AG04449 (cell line): ENCODE measurements at regions not wholly inside any gene's neighbourhood (a gene's known extent, or its start where the extent isn't known, plus 50 kb on each side); places are given as distances from the start of the nearest gene placed in this dataset.

ENCODE experiments used
- CTCF ChIA-PET: fragments of 350-600 bp; formaldehyde crosslinking; extraction: SDS; loops from one replicate; lab custom pipeline; 2021; ENCODE audit warnings: antibody characterized with exemption; lab: Yijun Ruan, JAX
- POLR2A ChIA-PET: fragments of 400-600, 350-600 bp; formaldehyde crosslinking; extraction: SDS; loops from one replicate; lab custom pipeline; 2020; ENCODE audit warnings: antibody characterized with exemption, inconsistent platforms; lab: Yijun Ruan, JAX
- DNase-seq: peaks from one replicate; pipeline ENCODE4 v3.0.0-alpha.2; 2010; ENCODE audit warnings: low read depth, low spot score
- H3K4me3 ChIP-seq: 2 replicates; pipeline ENCODE4 v1.5.1; 2011; ENCODE audit warnings: low read depth, mild to moderate bottlenecking, control low read depth, low read length
- TF ChIP-seq, protein P1 (sequence below): IDR thresholded peaks from one replicate; pipeline ENCODE4 v1.5.1; 2011; ENCODE audit warnings: mild to moderate bottlenecking, moderate library complexity, low read length, control low read depth, inconsistent platforms; ENCODE audit not compliant: insufficient read depth; ENCODE audit errors: missing control alignments

DNA sequence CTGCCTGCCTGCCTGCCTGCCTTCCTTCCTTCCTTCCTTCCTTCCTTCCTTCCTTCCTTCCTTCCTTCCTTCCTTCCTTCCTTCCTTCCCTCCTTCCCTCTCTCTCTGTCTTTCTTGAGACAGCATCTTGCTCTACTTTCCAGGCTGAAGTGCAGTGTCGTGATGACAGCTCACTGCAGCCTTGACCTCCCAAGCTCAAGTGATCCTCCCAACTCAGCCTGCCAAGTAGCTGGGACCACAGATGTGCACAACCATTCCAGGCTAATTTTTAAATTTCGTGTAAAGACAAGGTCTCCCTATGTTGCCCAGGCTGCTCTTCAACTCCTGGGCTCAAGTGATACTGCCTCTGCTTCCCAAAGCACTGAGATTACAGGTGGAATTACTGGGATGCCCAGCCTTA lies 328.2 kb upstream of the SORL1-AS1 start:
- no peak overlapping the region for H3K4me3 ChIP-seq
- TF ChIP-seq, protein P1, sequence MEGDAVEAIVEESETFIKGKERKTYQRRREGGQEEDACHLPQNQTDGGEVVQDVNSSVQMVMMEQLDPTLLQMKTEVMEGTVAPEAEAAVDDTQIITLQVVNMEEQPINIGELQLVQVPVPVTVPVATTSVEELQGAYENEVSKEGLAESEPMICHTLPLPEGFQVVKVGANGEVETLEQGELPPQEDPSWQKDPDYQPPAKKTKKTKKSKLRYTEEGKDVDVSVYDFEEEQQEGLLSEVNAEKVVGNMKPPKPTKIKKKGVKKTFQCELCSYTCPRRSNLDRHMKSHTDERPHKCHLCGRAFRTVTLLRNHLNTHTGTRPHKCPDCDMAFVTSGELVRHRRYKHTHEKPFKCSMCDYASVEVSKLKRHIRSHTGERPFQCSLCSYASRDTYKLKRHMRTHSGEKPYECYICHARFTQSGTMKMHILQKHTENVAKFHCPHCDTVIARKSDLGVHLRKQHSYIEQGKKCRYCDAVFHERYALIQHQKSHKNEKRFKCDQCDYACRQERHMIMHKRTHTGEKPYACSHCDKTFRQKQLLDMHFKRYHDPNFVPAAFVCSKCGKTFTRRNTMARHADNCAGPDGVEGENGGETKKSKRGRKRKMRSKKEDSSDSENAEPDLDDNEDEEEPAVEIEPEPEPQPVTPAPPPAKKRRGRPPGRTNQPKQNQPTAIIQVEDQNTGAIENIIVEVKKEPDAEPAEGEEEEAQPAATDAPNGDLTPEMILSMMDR, result no peak
- DNase-seq, result no peak
- POLR2A ChIA-PET, result no interaction called here
- CTCF ChIA-PET, result no interaction called here

DNA sequence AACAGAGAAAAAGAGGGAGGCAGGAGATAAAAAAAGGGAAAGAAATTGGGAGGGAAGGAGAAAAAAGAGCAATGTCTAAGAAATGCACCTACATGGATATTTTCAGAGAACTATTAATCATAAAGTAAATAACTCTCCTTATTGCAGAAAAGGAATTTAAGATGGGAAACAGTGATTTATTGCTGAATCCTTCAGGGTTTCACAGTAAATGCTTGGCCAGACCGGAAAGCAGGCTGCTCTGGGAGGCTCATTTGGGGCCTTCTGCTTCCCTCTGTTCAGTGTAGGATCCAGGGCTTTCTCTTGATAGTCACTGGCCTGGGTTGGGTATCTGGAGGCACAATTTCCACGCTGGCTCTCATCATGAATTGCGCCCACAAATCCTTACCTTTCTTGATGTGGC lies 324.3 kb upstream of the SORL1-AS1 start:
- DNase-seq, result no peak
- CTCF ChIA-PET, result interaction anchor here (0.5 to 1.0 kb wide), 3 partner anchors 22 to 936 kb away, joined by 3 read pairs; no protein-coding TSS in a partner anchor
- H3K4me3 ChIP-seq, result no peak overlapping the region
- POLR2A ChIA-PET, result no interaction called here
- TF ChIP-seq, protein P1, result no peak

DNA sequence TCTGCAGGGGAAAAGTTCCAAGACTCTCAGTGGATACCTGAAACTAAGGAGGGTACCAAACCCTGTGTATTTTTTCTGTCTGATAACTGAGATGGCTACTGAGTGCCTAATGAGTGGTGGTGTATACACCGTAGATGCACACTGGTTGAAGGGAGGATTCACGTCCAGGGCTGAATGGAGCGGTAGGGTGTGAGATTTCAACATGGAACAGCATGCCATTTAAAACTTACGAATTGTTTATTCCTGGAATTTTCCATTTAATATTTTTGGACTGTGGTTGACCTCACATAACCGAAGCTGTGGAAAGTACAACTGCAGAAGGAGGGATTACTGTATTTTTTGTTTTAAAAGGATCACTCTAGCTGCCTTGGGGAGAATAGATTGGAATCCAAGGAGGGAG lies 322.5 kb upstream of the SORL1-AS1 start:
- ChIA-PET POLR2A (no interaction called here), CTCF (interaction anchor here (1.1 kb wide), 1 partner anchor 11 kb away, joined by 3 read pairs; no protein-coding TSS in a partner anchor)
- no peak for DNase-seq
- TF ChIP-seq, protein P1, result no peak
- no peak overlapping the region for H3K4me3 ChIP-seq

GRCh38 chr11:121773076-121773475 lies 320.3 kb upstream of the SORL1-AS1 start:
- no peak for DNase-seq
- H3K4me3 ChIP-seq, result no peak overlapping the region
- CTCF ChIA-PET, result no interaction called here
- TF ChIP-seq, protein P1, result no peak
- POLR2A ChIA-PET, result no interaction called here

DNA sequence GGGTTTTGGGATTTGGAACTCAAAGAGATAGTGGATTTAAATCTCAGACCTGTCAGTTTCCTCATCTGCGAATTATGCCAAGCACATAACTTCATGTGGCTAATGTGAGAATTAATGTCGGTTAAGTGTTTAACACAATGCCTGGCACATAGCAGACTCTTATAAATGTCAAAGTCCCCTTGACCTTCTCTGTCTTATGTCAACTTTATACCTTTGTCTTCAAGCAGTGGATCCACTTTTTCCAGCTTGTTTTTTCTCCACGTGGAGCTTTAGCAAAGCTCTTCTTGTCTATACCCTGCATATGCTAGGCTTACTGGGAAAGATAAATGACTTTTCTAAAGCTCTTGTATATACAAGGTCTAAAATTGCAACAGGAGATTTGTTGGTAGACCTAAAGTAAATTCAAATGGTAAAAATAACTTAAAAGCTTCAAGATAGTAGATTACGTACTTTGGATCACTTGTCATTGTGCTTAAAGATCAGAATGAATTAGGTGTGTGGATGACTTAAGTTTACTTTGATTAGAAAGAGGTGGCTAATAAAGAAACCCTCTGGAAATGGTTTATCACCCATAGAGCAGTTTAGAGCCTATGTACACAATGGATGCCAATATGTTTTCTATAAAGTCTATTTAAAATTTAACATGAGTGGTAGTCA lies 318.3 kb upstream of the SORL1-AS1 start:
- TF ChIP-seq, protein P1, result no peak
- CTCF ChIA-PET, result no interaction called here
- POLR2A ChIA-PET, result no interaction called here
- no peak overlapping the region for H3K4me3 ChIP-seq
- DNase-seq, result no peak

GRCh38 chr11:121769191-121769590 lies 316.4 kb upstream of the SORL1-AS1 start:
- no peak for DNase-seq
- CTCF ChIA-PET, result no interaction called here
- POLR2A ChIA-PET, result no interaction called here
- TF ChIP-seq, protein P1, result no peak
- no peak overlapping the region for H3K4me3 ChIP-seq
